OCI-LY7 (cell line): ENCODE measurements at regions not wholly inside any gene's neighbourhood (a gene's known extent, or its start where the extent isn't known, plus 50 kb on each side); places are given as distances from the start of the nearest gene placed in this dataset.

Experiments
- CTCF ChIP-seq: fragments of 200-600 bp; sonication (generic); conservative IDR thresholded peaks from 2 replicates; pipeline ENCODE4 v1.5.1; 2014; ENCODE audit warnings: mild to moderate bottlenecking, antibody characterized with exemption, low read length, moderate library complexity, mixed read lengths
- EZH2phosphoT487 ChIP-seq: fragments of 200-600 bp; sonication (generic); IDR thresholded peaks from 2 replicates; pipeline ENCODE4 v1.6.1; 2018; ENCODE audit warnings: low read depth, borderline replicate concordance, mild to moderate bottlenecking, mixed run types, antibody characterized with exemption, low read length, moderate library complexity, mixed read lengths

DNA sequence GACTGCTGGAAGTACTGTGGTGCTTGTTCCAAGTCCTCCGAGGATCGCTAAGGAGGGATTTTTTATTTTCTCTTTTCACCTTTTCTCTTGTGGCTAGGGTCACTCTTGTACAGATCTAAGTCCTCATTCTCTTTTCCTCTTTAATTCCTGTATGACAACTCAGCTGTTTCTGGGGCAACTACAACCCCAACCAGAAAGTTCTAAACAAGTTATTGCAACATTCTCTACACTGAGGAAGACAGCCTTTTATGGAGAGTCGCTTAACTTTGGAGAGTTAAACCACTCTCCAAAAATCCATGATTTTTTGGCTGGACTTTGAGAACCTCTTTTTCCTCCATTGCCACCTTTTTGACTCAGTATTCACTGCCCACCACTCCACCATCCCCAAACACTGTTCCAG, 74.0 kb upstream of the SESTD1 start:
- no peak for TF ChIP-seq CTCF
- TF ChIP-seq EZH2phosphoT487: no peak
